ENCODE measurements at regions not wholly inside any gene's neighbourhood (a gene's known extent, or its start where the extent isn't known, plus 50 kb on each side); places are given as distances from the start of the nearest gene placed in this dataset.

DNA sequence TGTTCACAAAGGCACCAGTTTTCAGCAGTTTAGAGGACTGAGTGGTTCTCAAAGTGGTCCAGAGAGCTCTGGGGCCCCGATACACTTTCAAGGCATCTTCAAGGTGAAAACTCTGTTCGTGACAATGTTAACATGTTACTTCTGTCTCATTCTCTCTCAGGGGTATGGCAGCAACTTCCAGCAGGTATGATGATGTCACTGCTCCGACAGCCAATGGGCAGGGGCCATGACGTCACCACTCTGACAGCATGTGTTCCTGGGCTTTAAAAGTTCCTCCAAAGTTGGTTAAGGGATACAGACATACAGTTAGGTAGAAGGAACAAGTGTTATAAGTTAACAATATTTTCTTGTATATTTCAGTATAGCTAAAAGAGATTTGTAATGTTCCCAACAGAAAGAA, 87.9 kb downstream of the KLF15 start:
- TF ChIP-seq, protein P1, sequence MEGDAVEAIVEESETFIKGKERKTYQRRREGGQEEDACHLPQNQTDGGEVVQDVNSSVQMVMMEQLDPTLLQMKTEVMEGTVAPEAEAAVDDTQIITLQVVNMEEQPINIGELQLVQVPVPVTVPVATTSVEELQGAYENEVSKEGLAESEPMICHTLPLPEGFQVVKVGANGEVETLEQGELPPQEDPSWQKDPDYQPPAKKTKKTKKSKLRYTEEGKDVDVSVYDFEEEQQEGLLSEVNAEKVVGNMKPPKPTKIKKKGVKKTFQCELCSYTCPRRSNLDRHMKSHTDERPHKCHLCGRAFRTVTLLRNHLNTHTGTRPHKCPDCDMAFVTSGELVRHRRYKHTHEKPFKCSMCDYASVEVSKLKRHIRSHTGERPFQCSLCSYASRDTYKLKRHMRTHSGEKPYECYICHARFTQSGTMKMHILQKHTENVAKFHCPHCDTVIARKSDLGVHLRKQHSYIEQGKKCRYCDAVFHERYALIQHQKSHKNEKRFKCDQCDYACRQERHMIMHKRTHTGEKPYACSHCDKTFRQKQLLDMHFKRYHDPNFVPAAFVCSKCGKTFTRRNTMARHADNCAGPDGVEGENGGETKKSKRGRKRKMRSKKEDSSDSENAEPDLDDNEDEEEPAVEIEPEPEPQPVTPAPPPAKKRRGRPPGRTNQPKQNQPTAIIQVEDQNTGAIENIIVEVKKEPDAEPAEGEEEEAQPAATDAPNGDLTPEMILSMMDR (IDR thresholded peaks at IDR 0.05; ENCODE audit: insufficient read depth, low read length, poor library complexity, severe bottlenecking) = no peak
- Histone ChIP-seq H3K36me3 (ENCODE audit: control insufficient read depth, insufficient read depth, low read length) (no peaks in the 10 kb centered on the region), H3K27me3 (replicated peaks; ENCODE audit: control insufficient read depth, insufficient read depth, low read length) (peaks cover 2% of the 10 kb centered on the region; the same call in 1 of the 2 replicates), H3K4me3 (replicated peaks; ENCODE audit: low read depth, low read length) (no peak overlapping the region)
- DNase-seq (ENCODE audit: extremely low read depth, insufficient read length) = no peak

DNA sequence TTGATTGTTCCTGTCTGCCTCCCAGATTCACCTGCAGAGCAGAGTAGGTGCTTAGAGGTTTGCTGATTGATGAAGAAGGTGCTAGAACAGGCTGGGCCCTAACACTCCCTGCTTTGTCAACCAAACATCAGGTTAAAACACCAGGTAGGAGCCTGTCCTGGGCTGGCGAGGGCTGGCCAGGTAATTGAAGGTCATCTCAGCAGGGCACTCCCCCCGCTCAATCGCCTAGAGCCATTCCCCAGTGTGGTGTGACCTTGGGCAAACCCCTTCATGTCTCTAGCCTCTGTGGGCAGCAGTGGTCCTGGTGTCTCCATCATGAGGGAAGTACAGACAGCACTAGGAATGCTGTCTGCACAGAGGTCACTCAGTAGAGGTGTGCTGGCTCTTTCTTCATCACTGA, 88.3 kb downstream of the KLF15 start:
- no peak for DNase-seq (ENCODE audit: extremely low read depth, insufficient read length)
- TF ChIP-seq, protein P1 (IDR thresholded peaks at IDR 0.05; ENCODE audit: insufficient read depth, low read length, poor library complexity, severe bottlenecking) = no peak
- Histone ChIP-seq H3K36me3 (ENCODE audit: control insufficient read depth, insufficient read depth, low read length) (no peaks in the 10 kb centered on the region), H3K4me3 (replicated peaks; ENCODE audit: low read depth, low read length) (no peak overlapping the region), H3K27me3 (replicated peaks; ENCODE audit: control insufficient read depth, insufficient read depth, low read length) (peaks cover 3% of the 10 kb centered on the region; the same call in 1 of the 2 replicates)

DNA sequence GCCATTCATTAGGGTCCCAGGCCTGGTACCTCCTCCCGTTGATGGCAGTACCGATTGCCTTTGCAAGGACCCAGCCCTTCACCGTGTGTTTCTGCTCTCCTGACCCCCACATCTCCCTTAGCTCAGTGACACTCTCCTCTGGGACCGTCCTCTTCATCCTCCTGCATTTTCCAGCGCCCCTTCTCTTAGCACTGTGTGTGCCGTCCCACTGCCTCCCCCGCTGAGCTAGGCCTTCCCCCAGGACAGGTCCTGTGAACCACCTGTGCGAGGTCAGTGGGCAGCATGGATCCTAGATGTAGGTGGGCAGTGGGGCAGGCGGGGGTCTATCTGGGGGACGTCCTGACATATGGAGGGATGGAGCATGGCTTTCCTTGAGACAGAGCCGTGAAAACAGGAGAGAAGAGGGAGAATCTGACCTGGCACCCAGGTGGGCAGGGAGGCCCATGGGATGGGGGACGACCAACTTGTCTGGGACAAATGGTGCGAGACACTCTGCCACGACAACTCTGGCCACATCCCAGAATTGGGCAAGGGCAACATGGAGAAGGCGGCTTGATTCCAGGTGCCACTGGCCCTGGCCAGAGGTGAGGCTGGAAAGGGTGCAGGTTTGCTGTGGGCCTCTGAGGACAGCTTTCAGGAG, 87.7 kb upstream of the ALDH1L1 start:
- TF ChIP-seq, protein P1 (IDR thresholded peaks at IDR 0.05; ENCODE audit: insufficient read depth, low read length, poor library complexity, severe bottlenecking) = no peak
- Histone ChIP-seq H3K4me3 (replicated peaks; ENCODE audit: low read depth, low read length) (no peak overlapping the region), H3K27me3 (replicated peaks; ENCODE audit: control insufficient read depth, insufficient read depth, low read length) (peaks cover 4% of the 10 kb centered on the region; the same call in 1 of the 2 replicates), H3K36me3 (ENCODE audit: control insufficient read depth, insufficient read depth, low read length) (no peaks in the 10 kb centered on the region)
- no peak for DNase-seq (ENCODE audit: extremely low read depth, insufficient read length)

DNA sequence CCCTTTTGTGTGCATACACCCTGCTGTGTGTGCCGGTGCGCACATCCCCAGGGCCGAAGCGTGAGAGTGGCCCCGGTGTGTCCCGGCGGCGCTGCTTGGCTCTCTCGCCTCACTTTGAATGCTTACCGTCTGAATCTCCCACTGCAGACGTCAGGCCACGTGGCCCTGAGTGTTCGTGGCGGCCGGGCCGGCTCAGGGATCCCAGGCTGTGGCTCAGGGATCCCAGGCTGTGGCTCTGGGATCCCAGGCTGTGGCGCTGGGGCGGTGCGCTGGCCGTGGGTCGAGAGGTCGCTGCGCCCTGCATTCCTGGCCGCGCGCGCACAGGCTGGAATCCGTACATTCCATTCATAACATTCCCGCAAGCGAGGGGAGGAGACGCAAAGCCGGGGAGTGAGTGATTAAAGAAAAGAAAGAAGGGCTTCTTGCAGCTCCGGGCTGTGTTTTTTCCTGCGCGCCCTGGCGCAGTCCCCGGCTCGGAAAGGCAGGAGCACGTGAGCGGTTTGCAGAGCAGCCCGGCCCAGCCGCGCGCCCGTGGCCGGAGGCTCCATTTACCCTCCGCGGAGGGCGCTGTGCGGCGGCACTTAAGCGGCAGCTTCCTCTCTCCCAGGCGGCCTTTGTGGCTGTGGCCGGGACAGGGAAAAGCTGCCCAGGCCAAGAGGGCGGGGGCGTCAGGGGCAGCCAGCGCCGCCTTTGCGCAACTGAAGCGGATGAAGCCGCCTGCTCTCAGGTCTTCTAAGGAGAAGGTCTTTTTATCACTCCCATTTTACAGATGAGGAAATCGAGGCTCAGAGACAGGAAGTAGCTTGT, 87.0 kb upstream of the ALDH1L1 start:
- no peak overlapping the region for H3K4me3 ChIP-seq (replicated peaks; ENCODE audit: low read depth, low read length)
- H3K36me3 ChIP-seq (ENCODE audit: control insufficient read depth, insufficient read depth, low read length) = no peaks in the 10 kb centered on the region
- H3K27me3 ChIP-seq (replicated peaks; ENCODE audit: control insufficient read depth, insufficient read depth, low read length) = peaks cover 4% of the 10 kb centered on the region; the same call in 1 of the 2 replicates
- TF ChIP-seq, protein P1 (IDR thresholded peaks at IDR 0.05; ENCODE audit: insufficient read depth, low read length, poor library complexity, severe bottlenecking) = no peak
- no peak for DNase-seq (ENCODE audit: extremely low read depth, insufficient read length)

DNA sequence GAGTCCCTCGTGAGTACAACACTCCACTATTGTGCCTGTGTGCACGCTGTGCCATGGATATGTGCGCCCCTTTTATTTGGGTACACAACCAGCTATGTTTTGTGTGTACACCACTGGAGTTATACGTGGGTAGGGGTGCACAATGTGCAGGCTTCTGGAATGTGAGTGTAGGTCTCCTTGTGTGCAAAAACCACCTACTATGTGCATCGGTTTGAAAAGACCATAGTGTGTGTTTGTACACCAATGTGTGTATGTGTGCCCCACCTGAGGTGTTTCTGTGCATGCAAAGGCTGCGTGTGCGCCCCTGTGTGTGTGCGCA, 86.4 kb upstream of the ALDH1L1 start:
- DNase-seq (ENCODE audit: extremely low read depth, insufficient read length) = no peak
- TF ChIP-seq, protein P1 (IDR thresholded peaks at IDR 0.05; ENCODE audit: insufficient read depth, low read length, poor library complexity, severe bottlenecking) = no peak
- Histone ChIP-seq H3K27me3 (replicated peaks; ENCODE audit: control insufficient read depth, insufficient read depth, low read length) (peaks cover 4% of the 10 kb centered on the region; the same call in 1 of the 2 replicates), H3K4me3 (replicated peaks; ENCODE audit: low read depth, low read length) (no peak overlapping the region), H3K36me3 (ENCODE audit: control insufficient read depth, insufficient read depth, low read length) (no peaks in the 10 kb centered on the region)
